ENCODE measurements at regions not wholly inside any gene's neighbourhood (a gene's known extent, or its start where the extent isn't known, plus 50 kb on each side); places are given as distances from the start of the nearest gene placed in this dataset.
"Not testable (repeated sequence)": the region's sequence is repeated elsewhere in the genome, so short reads cannot be mapped to it uniquely, and the experiment has no call there.

DNA sequence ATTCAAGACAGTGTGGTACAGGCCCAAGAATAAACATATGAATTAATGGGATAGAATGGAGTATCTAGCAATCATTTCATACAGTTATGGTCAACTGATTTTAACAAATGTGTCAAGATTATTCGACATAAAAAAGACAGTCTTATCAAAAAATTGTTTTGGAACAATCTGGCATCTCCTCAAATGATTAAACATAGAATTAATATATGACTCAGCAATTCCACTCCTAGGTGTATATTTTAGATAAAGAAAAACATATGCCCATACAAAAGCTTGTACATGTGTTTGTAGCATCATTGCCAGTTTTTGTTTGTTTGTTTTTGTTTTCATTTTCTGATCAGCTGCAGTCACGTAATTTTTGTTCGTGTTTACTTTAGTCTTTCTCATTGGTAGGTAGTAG lies 1188.3 kb downstream of the BRINP3 start:
- DNase-seq: no peak

DNA sequence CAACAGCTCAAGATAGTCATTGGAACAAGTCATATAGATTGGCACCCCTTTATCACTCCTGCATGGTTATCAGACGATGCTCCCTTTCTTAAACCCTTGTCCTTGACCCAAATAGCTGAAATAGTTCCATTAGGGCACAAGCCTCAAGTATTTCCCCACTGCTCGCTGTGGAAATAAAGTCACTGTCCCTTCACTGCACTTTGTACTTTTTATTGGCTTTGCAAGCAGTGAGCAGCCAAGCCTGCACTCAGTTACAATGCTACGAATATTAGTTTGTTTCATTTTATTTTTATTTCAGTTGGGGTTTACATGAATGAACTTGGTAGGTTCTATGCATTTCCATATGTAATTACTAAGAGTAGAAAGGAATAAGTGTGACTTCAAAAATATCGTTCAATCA lies 1176.4 kb downstream of the BRINP3 start:
- no peak for DNase-seq

- no peak for DNase-seq
These were observed 1172.4 kb downstream of the BRINP3 start for GRCh38 chr1:189305279-189305678.

DNA sequence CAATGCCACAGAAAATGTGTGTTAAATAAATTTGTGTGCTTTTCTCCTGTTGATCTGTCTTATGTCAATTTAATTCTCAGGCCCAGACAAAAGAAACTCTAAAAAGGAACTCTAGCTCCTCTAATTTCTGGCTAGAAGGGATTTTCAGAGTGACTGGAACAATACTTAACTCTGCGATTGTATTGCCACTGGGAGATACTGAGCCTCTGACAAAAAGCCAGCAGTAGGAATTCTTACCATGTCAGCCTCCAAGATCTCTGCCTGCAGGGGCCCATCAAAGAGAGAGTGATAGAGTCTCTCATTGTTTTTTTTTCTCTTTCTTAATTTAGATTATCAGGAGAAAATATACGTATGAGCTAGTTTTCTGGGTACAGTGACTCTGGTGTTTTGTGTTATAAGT lies 1165.7 kb downstream of the BRINP3 start:
- no peak for DNase-seq

GRCh38 chr1:189312499-189312898 lies 1165.2 kb downstream of the BRINP3 start:
- no peak for DNase-seq

DNA sequence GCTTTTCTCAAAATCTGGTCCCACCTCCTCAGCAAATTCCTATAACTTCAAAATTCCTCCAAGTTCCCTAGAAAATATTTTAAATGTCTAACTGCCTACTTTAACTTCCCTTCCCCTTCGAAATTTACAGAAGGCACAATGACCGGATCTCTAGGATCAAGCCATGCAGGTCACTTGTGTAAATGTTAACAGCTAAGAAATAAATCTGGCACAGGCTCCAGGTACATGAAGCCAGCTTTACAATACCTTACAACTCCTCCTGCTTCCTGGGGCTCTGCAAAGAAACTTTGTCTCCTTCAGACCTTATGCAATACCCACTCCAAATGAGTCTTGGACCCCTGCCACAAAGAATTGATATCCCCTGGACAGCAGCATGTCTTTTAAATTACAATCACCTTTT lies 1164.2 kb downstream of the BRINP3 start:
- DNase-seq: no peak

DNA sequence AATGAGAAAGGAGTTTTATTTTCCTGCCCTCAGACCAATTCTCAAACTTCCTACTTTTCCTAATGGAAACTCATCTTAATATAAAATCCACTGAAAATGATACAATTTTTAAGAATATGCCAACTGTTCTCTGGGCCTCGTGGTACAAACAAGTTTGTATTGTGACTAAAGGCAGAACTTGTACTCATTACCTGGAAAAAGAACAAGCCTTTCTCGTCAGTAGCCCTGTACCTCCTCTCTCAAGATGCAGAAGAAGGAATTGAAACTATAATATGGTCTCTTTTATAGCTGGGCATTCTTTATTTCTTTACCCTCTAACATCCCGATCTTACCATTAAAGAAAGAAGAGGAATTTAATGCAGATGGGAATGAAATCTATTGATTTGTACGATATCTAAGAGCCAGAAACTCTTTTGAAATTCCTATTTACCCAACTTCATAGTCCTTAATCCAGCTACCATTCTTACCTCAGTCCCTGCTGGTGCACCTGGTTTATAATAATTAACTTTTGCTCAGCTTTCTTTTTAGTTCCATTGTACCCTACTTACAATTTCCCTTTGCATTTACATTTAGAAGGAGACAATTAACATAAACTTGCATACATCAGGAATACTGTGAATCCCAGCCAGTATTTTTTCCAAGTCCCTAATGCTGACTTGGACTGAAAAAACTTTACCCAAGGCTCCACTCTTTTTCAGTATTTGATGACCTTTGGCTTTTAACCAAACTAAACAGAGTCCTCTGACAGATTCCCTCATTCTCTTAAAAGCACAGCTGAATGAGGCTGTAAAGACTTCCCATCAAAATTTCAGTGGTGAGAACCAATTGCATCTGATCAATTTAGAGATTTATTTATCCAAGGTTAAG lies 1162.4 kb downstream of the BRINP3 start:
- no peak for DNase-seq

DNA sequence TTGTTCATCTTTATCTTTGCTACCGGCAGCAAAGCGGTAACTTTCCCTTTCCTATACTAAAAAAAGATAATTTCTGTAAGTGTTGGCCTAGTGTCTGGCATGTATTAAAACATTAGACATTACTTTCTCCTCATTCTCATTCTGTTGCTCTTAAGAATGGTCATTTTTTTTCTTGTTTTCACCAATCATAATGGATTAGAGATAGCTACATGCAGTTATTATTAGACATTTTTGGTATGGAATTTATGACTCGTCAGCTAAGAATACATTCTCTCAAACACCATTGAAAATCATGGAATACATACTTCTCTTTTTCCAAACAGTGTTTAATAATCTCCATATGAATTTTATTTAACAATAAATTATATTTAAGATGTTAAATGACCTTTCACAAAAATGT lies 1154.6 kb downstream of the BRINP3 start:
- no peak for DNase-seq

DNA sequence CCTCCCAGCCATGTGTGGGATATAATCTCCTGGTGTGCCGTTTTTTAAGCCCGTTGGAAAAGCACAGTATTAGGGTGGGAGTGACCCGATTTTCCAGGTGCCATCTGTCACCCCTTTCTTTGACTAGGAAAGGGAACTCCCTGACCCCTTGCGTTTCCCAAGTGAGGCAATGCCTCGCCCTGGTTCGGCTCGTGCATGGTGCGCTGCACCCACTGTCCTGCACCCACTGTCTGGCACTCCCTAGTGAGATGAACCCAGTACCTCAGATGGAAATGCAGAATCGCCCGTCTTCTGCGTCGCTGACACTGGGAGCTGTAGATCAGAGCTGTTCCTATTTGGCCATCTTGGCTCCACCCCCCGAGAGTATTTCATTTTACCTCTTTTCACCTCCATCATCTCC lies 1146.6 kb downstream of the BRINP3 start:
- DNase-seq: not testable (repeated sequence)

DNA sequence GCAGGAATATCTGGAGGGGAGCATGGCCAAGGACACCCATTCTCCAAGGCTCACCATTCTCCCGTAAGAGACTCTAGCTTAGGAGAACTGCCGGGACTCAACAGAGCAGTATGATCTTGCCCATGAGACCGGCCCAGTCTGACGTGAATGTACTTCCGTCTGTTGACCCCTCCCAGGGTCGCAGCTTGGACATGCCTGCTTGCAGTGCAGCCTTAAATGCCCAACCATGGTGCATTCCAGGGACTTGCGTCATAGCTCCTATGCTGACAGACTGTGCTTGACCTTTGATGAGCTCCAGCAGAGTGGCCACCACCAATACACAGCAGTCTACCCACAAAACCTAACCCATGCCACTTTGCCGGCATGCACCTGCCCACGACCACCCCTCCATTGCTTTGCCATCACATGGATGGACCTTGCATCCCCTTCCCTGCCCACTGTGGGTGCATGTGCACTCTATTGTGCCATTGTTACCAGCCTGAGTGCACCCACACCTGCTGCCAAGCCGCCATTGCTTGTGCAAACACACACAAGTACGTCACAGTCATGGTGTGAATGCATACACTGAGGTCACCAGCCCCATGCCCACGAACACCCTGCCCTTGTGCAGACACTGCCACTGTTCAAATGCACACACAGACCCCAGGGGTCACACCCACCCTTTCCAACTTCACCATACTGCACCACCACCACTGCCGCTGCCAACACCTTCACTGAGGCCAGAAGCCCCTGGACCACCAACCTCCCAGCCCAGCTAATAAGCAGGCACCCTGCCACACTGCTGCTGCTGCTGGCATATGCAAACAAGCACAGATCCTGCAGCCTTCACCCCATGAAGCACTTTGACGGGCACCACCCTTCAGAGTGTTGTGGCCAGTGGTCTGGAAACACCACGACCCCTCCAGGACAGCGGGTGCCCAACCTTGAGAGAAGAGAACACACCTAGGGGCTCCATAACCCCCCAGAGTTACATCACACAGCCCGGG lies 1141.3 kb downstream of the BRINP3 start:
- no peak for DNase-seq

- DNase-seq: no peak
These were observed 1128.1 kb downstream of the BRINP3 start for GRCh38 chr1:189349607-189350006.

DNA sequence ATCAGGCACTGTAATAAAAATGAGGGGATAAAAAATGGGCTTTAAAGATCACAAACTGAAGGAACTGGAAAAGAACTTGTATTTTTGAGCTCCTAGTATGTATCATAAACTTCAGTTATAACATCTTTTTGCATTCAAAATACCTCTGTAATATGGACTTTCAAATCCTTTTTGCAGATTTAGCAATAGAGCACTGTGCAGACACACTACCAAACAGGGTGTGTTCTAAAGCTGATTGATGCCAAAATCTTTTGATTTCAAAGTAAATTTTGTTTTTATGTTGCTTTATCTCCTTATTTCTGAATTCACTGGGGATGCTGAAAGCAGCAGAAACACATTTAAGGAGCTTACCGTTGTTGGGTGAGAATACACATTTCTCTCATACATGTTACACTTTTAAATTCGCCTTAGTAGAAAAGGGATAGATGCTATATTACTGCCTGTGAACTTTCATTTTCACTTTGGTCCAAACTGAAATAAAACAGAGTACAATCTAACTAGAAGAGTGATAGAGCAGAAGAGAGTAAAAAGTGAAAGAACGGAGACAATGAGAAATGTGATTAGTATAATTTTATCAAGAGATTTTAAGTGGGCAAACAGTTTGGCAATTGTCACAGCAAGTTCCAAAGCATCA lies 1126.6 kb downstream of the BRINP3 start:
- no peak for DNase-seq

DNA sequence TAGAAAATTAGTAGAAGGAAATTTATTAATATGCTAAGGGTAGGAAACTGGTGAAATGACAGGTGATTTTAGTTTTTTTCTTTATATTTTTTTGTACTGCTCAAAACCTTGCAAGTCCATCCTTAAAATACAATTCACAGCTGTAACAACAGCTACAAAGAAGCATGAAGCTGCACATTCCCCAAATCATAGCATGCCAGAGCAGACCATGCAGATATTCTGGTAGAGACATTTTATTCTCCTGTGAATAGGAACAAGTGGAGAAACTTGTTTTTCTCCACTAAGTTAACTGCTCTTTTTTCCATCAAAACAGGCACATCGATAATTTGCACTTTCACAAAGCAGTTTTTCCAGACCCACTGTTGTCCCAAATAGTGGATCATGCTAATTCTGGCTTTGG lies 1125.7 kb downstream of the BRINP3 start:
- no peak for DNase-seq

GRCh38 chr1:189356206-189356605 lies 1121.5 kb downstream of the BRINP3 start:
- DNase-seq: no peak

DNA sequence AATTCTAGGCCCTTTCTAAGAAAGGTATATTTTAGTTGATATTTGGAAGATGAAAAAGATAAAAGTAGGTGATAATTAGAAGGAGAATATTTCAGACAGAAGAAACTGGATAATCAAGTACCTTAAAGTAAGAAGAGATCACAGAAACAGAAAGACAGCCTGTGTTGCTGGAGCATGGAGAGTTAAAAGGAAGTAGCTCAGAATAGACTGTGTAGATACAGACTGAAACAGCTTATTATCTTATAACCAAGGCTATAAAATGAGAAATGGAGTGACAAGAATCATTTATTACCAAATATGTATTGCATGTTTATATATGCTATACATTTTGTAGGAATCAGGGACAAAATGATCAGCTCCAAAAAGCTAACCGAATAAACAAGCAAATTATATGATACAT lies 1120.3 kb downstream of the BRINP3 start:
- DNase-seq: no peak

- no peak for DNase-seq
These were observed 1108.1 kb downstream of the BRINP3 start for GRCh38 chr1:189369612-189370011.

- no peak for DNase-seq
These were observed 1102.8 kb downstream of the BRINP3 start for GRCh38 chr1:189374816-189375215.

DNA sequence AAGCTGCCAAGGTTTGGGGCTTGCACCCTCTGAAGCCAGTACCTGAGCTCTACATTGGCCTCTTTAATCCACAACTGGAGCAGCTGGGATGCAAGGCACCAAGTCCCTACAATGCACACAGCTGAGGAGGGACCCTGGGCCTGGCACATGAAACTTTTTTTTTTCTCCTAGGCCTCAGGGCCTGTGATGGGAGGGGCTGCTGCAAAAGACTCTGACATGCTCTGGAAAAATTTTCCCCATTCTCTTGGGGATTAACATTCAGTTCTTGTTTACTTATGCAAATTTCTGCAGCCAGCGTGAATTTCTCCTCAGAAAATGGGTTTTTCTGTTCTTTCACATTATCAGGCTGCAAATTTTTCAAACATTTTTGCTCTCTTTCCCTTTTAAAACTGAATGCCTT lies 1072.2 kb downstream of the BRINP3 start:
- DNase-seq: no peak

GRCh38 chr1:189409774-189410173 lies 1067.9 kb downstream of the BRINP3 start:
- DNase-seq: no peak

DNA sequence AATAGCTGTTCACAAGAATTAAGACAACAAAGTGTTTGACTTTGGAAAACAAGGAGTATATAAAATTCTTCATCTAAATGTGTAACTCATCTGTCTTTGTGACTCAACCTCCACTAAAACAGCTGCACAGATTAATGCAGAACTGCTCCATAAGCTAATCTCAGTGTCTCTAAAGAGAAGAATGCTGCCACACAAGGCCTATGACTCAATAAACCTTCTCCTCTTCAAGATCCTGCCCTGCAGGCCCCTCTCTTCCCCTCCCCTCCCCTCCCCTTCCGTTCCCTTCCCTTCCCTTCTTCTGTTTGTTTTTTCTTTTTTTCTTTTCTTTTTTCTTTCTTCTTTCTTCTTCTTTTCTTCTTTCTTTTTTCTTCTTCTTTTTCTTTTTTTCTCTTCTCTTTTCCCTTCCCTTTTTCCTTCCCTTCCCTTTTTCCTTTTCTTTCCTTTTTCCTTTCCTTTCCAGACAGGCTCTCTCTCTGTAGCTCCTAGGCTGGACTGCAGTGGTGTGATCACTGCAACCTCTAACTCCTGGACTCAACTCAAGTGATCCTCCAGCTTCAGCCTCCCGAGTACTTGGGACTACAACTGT lies 1052.8 kb downstream of the BRINP3 start:
- DNase-seq: no peak

DNA sequence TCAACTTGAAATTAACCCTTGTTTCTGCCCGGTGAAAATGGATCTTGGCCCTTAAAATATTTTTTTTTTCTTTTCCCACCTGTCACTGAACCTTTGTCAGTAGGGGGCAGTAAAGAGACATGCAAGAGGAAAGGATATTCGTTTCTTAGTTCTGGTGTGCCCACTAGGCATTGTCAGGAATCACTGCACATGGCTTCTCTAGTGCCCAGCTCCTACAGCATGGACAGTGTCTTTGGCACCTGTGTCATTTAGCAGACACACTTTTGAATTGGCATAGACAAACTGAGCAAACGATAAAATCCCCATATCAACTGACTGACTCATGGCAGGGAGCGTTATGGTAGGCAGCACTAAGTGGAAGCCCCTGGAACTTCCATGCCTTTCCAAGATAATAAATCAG lies 1048.1 kb downstream of the BRINP3 start:
- DNase-seq: no peak

- DNase-seq: no peak
These were observed 1046.2 kb downstream of the BRINP3 start for GRCh38 chr1:189431447-189431846.

DNA sequence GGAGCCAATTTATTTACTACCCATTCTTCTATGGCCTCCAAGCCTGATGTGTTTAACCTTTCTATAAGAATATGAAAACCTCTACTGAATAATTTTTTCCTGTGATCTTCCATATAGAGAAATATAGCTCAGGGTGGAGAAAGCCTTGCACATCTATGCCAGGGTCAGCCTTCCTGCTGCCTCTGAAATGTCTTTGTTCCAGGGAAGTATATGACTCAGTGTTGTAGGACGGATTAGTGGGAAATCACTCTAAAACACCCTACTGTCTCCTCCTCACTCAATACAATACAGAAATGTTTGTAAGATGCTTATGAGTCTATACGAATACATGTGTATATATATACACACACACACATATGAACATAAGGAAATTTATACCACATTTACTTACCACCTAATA lies 1044.9 kb downstream of the BRINP3 start:
- no peak for DNase-seq
